ENCODE measurements at regions not wholly inside any gene's neighbourhood (a gene's known extent, or its start where the extent isn't known, plus 50 kb on each side); places are given as distances from the start of the nearest gene placed in this dataset.

GRCh38 chr4:62457356-62457755 is 1257.2 kb downstream of the ADGRL3 start:
- Histone ChIP-seq H3K4me2 (ENCODE audit: low read length) (no peak overlapping the region), H2BK120ac (ENCODE audit: insufficient read depth, low read length, poor library complexity) (no peak overlapping the region), H3K23ac (ENCODE audit: low read length) (no peak overlapping the region), H3K18ac (ENCODE audit: low read length) (no peak overlapping the region), H3K9me3 (ENCODE audit: insufficient read depth, low read depth, low read length) (no peaks in the 10 kb centered on the region), H3K14ac (ENCODE audit: low read length) (no peak overlapping the region), H3K4me3 (ENCODE audit: low read depth, low read length) (no peak overlapping the region), H3K27ac (ENCODE audit: low read depth, low read length) (no peak overlapping the region), H2BK5ac (ENCODE audit: low read depth, low read length, poor library complexity) (no peak overlapping the region), H3K4ac (ENCODE audit: low read depth, low read length) (no peak overlapping the region), H2AFZ (ENCODE audit: insufficient read depth, low read length, poor library complexity) (no peak overlapping the region), H3K9ac (ENCODE audit: low read length) (no peak overlapping the region), H3K79me2 (ENCODE audit: control insufficient read depth, insufficient read depth, low read length, poor library complexity) (no peaks in the 10 kb centered on the region), H4K91ac (ENCODE audit: low read depth, low read length) (no peak overlapping the region), H3K36me3 (ENCODE audit: control insufficient read depth in 1 of 2, insufficient read depth in 2 of 2, low read length in 2 of 2) (no peaks in the 10 kb centered on the region), H3K79me1 (ENCODE audit: low read length) (no peaks in the 10 kb centered on the region), H2BK12ac (ENCODE audit: low read length) (no peak overlapping the region), H3K27me3 (ENCODE audit: insufficient read depth, low read length) (no peaks in the 10 kb centered on the region), H3K4me1 (ENCODE audit: control insufficient read depth in 1 of 2, insufficient read depth in 2 of 2, low read length in 2 of 2) (peaks cover 0 to 2% of the 10 kb centered on the region in 2 experiments), H4K8ac (ENCODE audit: low read depth, low read length) (no peak overlapping the region), H2AK5ac (ENCODE audit: low read length) (no peak overlapping the region), H4K12ac (ENCODE audit: low read depth, low read length) (no peak overlapping the region)
- no CpG with 5 or more reads among the region's 5 CpGs for WGBS (ENCODE audit: extremely low coverage, insufficient coverage, insufficient read length)
- no peak for DNase-seq

- Histone ChIP-seq H4K91ac (ENCODE audit: low read depth, low read length) (no peak overlapping the region), H3K4me1 (ENCODE audit: control insufficient read depth in 1 of 2, insufficient read depth in 2 of 2, low read length in 2 of 2) (peaks cover 0 to 2% of the 10 kb centered on the region in 2 experiments), H4K8ac (ENCODE audit: low read depth, low read length) (no peak overlapping the region), H2BK12ac (ENCODE audit: low read length) (no peak overlapping the region), H3K23ac (ENCODE audit: low read length) (no peak overlapping the region), H2AFZ (ENCODE audit: insufficient read depth, low read length, poor library complexity) (no peak overlapping the region), H3K27ac (ENCODE audit: low read depth, low read length) (no peak overlapping the region), H3K4ac (ENCODE audit: low read depth, low read length) (no peak overlapping the region), H3K4me2 (ENCODE audit: low read length) (no peak overlapping the region), H3K9me3 (ENCODE audit: insufficient read depth, low read depth, low read length) (no peaks in the 10 kb centered on the region), H3K14ac (ENCODE audit: low read length) (no peak overlapping the region), H3K27me3 (ENCODE audit: insufficient read depth, low read length) (no peaks in the 10 kb centered on the region), H4K12ac (ENCODE audit: low read depth, low read length) (no peak overlapping the region), H3K4me3 (ENCODE audit: low read depth, low read length) (no peak overlapping the region), H3K36me3 (ENCODE audit: control insufficient read depth in 1 of 2, insufficient read depth in 2 of 2, low read length in 2 of 2) (no peaks in the 10 kb centered on the region), H3K79me1 (ENCODE audit: low read length) (no peaks in the 10 kb centered on the region), H2BK120ac (ENCODE audit: insufficient read depth, low read length, poor library complexity) (no peak overlapping the region), H2BK5ac (ENCODE audit: low read depth, low read length, poor library complexity) (no peak overlapping the region), H2AK5ac (ENCODE audit: low read length) (no peak overlapping the region), H3K79me2 (ENCODE audit: control insufficient read depth, insufficient read depth, low read length, poor library complexity) (no peaks in the 10 kb centered on the region), H3K9ac (ENCODE audit: low read length) (no peak overlapping the region), H3K18ac (ENCODE audit: low read length) (no peak overlapping the region)
- DNase-seq, result no peak
Observed at GRCh38 chr4:62455871-62456270, 1255.7 kb downstream of the ADGRL3 start.

GRCh38 chr4:62454535-62454934 is 1254.4 kb downstream of the ADGRL3 start:
- no peak overlapping the region for H3K23ac ChIP-seq (ENCODE audit: low read length)
- H2BK120ac ChIP-seq (ENCODE audit: insufficient read depth, low read length, poor library complexity), result no peak overlapping the region
- no peak overlapping the region for H3K18ac ChIP-seq (ENCODE audit: low read length)
- no peak overlapping the region for H4K8ac ChIP-seq (ENCODE audit: low read depth, low read length)
- no peak overlapping the region for H3K4me2 ChIP-seq (ENCODE audit: low read length)
- H3K27me3 ChIP-seq (ENCODE audit: insufficient read depth, low read length), result no peaks in the 10 kb centered on the region
- no peaks in the 10 kb centered on the region for H3K79me2 ChIP-seq (ENCODE audit: control insufficient read depth, insufficient read depth, low read length, poor library complexity)
- H3K9me3 ChIP-seq (ENCODE audit: insufficient read depth, low read depth, low read length), result no peaks in the 10 kb centered on the region
- H3K79me1 ChIP-seq (ENCODE audit: low read length), result no peaks in the 10 kb centered on the region
- H2BK12ac ChIP-seq (ENCODE audit: low read length), result no peak overlapping the region
- no peak overlapping the region for H3K14ac ChIP-seq (ENCODE audit: low read length)
- no peak overlapping the region for H2AK5ac ChIP-seq (ENCODE audit: low read length)
- no peak overlapping the region for H3K27ac ChIP-seq (ENCODE audit: low read depth, low read length)
- no peak overlapping the region for H4K91ac ChIP-seq (ENCODE audit: low read depth, low read length)
- no peak overlapping the region for H2BK5ac ChIP-seq (ENCODE audit: low read depth, low read length, poor library complexity)
- no peak overlapping the region for H3K4me3 ChIP-seq (ENCODE audit: low read depth, low read length)
- H3K9ac ChIP-seq (ENCODE audit: low read length), result no peak overlapping the region
- no CpG with 5 or more reads among the region's 1 CpG for WGBS (ENCODE audit: extremely low coverage, insufficient coverage, insufficient read length)
- H3K4ac ChIP-seq (ENCODE audit: low read depth, low read length), result no peak overlapping the region
- H3K4me1 ChIP-seq (ENCODE audit: control insufficient read depth in 1 of 2, insufficient read depth in 2 of 2, low read length in 2 of 2), result no peaks in the 10 kb centered on the region
- no peaks in the 10 kb centered on the region for H3K36me3 ChIP-seq (ENCODE audit: control insufficient read depth in 1 of 2, insufficient read depth in 2 of 2, low read length in 2 of 2)
- no peak overlapping the region for H4K12ac ChIP-seq (ENCODE audit: low read depth, low read length)
- no peak for DNase-seq
- no peak overlapping the region for H2AFZ ChIP-seq (ENCODE audit: insufficient read depth, low read length, poor library complexity)

GRCh38 chr4:62450740-62451139 is 1250.6 kb downstream of the ADGRL3 start:
- Histone ChIP-seq H3K4ac (ENCODE audit: low read depth, low read length) (no peak overlapping the region), H2BK5ac (ENCODE audit: low read depth, low read length, poor library complexity) (no peak overlapping the region), H4K12ac (ENCODE audit: low read depth, low read length) (no peak overlapping the region), H3K4me1 (ENCODE audit: control insufficient read depth in 1 of 2, insufficient read depth in 2 of 2, low read length in 2 of 2) (no peaks in the 10 kb centered on the region), H3K4me2 (ENCODE audit: low read length) (no peak overlapping the region), H3K27ac (ENCODE audit: low read depth, low read length) (no peak overlapping the region), H3K18ac (ENCODE audit: low read length) (no peak overlapping the region), H2AFZ (ENCODE audit: insufficient read depth, low read length, poor library complexity) (no peak overlapping the region), H3K79me2 (ENCODE audit: control insufficient read depth, insufficient read depth, low read length, poor library complexity) (no peaks in the 10 kb centered on the region), H3K9me3 (ENCODE audit: insufficient read depth, low read depth, low read length) (no peaks in the 10 kb centered on the region), H3K9ac (ENCODE audit: low read length) (no peak overlapping the region), H3K36me3 (ENCODE audit: control insufficient read depth in 1 of 2, insufficient read depth in 2 of 2, low read length in 2 of 2) (no peaks in the 10 kb centered on the region), H3K27me3 (ENCODE audit: insufficient read depth, low read length) (no peaks in the 10 kb centered on the region), H2BK12ac (ENCODE audit: low read length) (no peak overlapping the region), H3K23ac (ENCODE audit: low read length) (no peak overlapping the region), H4K8ac (ENCODE audit: low read depth, low read length) (no peak overlapping the region), H3K79me1 (ENCODE audit: low read length) (no peaks in the 10 kb centered on the region), H4K91ac (ENCODE audit: low read depth, low read length) (no peak overlapping the region), H3K14ac (ENCODE audit: low read length) (no peak overlapping the region), H2BK120ac (ENCODE audit: insufficient read depth, low read length, poor library complexity) (no peak overlapping the region), H2AK5ac (ENCODE audit: low read length) (no peak overlapping the region), H3K4me3 (ENCODE audit: low read depth, low read length) (no peak overlapping the region)
- no peak for DNase-seq

GRCh38 chr4:62449538-62449937 is 1249.4 kb downstream of the ADGRL3 start:
- no peak overlapping the region for H3K4me3 ChIP-seq (ENCODE audit: low read depth, low read length)
- H4K12ac ChIP-seq (ENCODE audit: low read depth, low read length), result no peak overlapping the region
- no peak for DNase-seq
- whole genome bisulfite sequencing (ENCODE audit: extremely low coverage, insufficient coverage, insufficient read length), result no CpG with 5 or more reads among the region's 2 CpGs
- H4K8ac ChIP-seq (ENCODE audit: low read depth, low read length), result no peak overlapping the region
- H2BK120ac ChIP-seq (ENCODE audit: insufficient read depth, low read length, poor library complexity), result no peak overlapping the region
- H3K14ac ChIP-seq (ENCODE audit: low read length), result no peak overlapping the region
- no peaks in the 10 kb centered on the region for H3K9me3 ChIP-seq (ENCODE audit: insufficient read depth, low read depth, low read length)
- H2AK5ac ChIP-seq (ENCODE audit: low read length), result no peak overlapping the region
- no peak overlapping the region for H3K9ac ChIP-seq (ENCODE audit: low read length)
- no peaks in the 10 kb centered on the region for H3K27me3 ChIP-seq (ENCODE audit: insufficient read depth, low read length)
- H3K4ac ChIP-seq (ENCODE audit: low read depth, low read length), result no peak overlapping the region
- no peaks in the 10 kb centered on the region for H3K4me1 ChIP-seq (ENCODE audit: control insufficient read depth in 1 of 2, insufficient read depth in 2 of 2, low read length in 2 of 2)
- no peak overlapping the region for H2BK5ac ChIP-seq (ENCODE audit: low read depth, low read length, poor library complexity)
- H3K23ac ChIP-seq (ENCODE audit: low read length), result no peak overlapping the region
- H2AFZ ChIP-seq (ENCODE audit: insufficient read depth, low read length, poor library complexity), result no peak overlapping the region
- H3K18ac ChIP-seq (ENCODE audit: low read length), result no peak overlapping the region
- no peak overlapping the region for H2BK12ac ChIP-seq (ENCODE audit: low read length)
- H4K91ac ChIP-seq (ENCODE audit: low read depth, low read length), result no peak overlapping the region
- no peak overlapping the region for H3K4me2 ChIP-seq (ENCODE audit: low read length)
- H3K79me2 ChIP-seq (ENCODE audit: control insufficient read depth, insufficient read depth, low read length, poor library complexity), result no peaks in the 10 kb centered on the region
- no peaks in the 10 kb centered on the region for H3K36me3 ChIP-seq (ENCODE audit: control insufficient read depth in 1 of 2, insufficient read depth in 2 of 2, low read length in 2 of 2)
- no peak overlapping the region for H3K27ac ChIP-seq (ENCODE audit: low read depth, low read length)
- H3K79me1 ChIP-seq (ENCODE audit: low read length), result no peaks in the 10 kb centered on the region

Measured in trophoblast cell (in vitro differentiated cells and primary cell).